GM23338 (cell line): ENCODE measurements at regions not wholly inside any gene's neighbourhood (a gene's known extent, or its start where the extent isn't known, plus 50 kb on each side); places are given as distances from the start of the nearest gene placed in this dataset.

ENCODE experiments used
- ATAC-seq: fragments of 200-7000 bp; cut with Tn5 transposase; 3 replicates; pipeline ENCODE4 v1.9.1; 2020
- DNase-seq: peaks from one replicate; pipeline ENCODE4 v3.0.0-alpha.2; 2015; ENCODE audit warnings: low spot score
- H2AFZ ChIP-seq: fragments of 200-600 bp; sonication (generic); 2 replicates; pipeline ENCODE4 v1.8.0; 2016; ENCODE audit warnings: antibody characterized with exemption, mild to moderate bottlenecking, moderate library complexity
- H3F3A ChIP-seq: fragments of 200-600 bp; sonication (generic); replicated peaks from 2 replicates; pipeline ENCODE4 v1.8.0; 2017; ENCODE audit warnings: antibody characterized with exemption, mixed run types, low read depth
- H3K27ac ChIP-seq: fragments of 200-600 bp; sonication (generic); 2 replicates; pipeline ENCODE4 v1.6.1; 2016; ENCODE audit warnings: low read depth
- H3K27me3 ChIP-seq: fragments of 200-600 bp; sonication (generic); 2 replicates; pipeline ENCODE4 v1.8.0; 2016; ENCODE audit warnings: mild to moderate bottlenecking, mixed run types, moderate library complexity; ENCODE audit not compliant: insufficient read depth
- H3K36me3 ChIP-seq: fragments of 200-600 bp; sonication (generic); 2 replicates; pipeline ENCODE4 v1.8.0; 2016; ENCODE audit warnings: mild to moderate bottlenecking; ENCODE audit not compliant: insufficient read depth
- H3K4me1 ChIP-seq: fragments of 200-600 bp; sonication (generic); 2 replicates; pipeline ENCODE4 v1.8.0; 2016; ENCODE audit warnings: mild to moderate bottlenecking, moderate library complexity; ENCODE audit not compliant: insufficient read depth
- H3K4me2 ChIP-seq: fragments of 200-600 bp; sonication (generic); 2 replicates; pipeline ENCODE4 v1.7.1; 2017; ENCODE audit warnings: mixed run types
- H3K4me3 ChIP-seq: fragments of 200-600 bp; sonication (generic); 2 replicates; pipeline ENCODE4 v1.6.1; 2016; ENCODE audit warnings: mixed run types
- H3K79me2 ChIP-seq: fragments of 200-600 bp; sonication (generic); replicated peaks from 2 replicates; pipeline ENCODE4 v1.8.0; 2017; ENCODE audit warnings: mild to moderate bottlenecking; ENCODE audit not compliant: insufficient read depth
- H3K9me2 ChIP-seq: fragments of 200-600 bp; sonication (generic); 2 replicates; pipeline ENCODE4 v1.8.0; 2017; ENCODE audit not compliant: insufficient read depth
- H4K20me1 ChIP-seq: fragments of 200-600 bp; sonication (generic); replicated peaks from 2 replicates; pipeline ENCODE4 v1.8.0; 2017; ENCODE audit warnings: mild to moderate bottlenecking; ENCODE audit not compliant: insufficient read depth
- H3K27ac Mint-ChIP-seq: 2 replicates; pipeline ENCODE4 v1.8.0; 2020; ENCODE audit warnings: inconsistent platforms, mild to moderate bottlenecking, moderate library complexity, mixed read lengths
- H3K27me3 Mint-ChIP-seq: 3 replicates; pipeline ENCODE4 v1.8.0; 2022; ENCODE audit warnings: low read depth, mild to moderate bottlenecking, moderate library complexity, mixed read lengths, inconsistent platforms; ENCODE audit not compliant: insufficient read depth, poor library complexity
- H3K36me3 Mint-ChIP-seq: 3 replicates; pipeline ENCODE4 v1.8.0; 2021; ENCODE audit warnings: low read depth, mild to moderate bottlenecking, inconsistent platforms, moderate library complexity, mixed read lengths
- H3K4me1 Mint-ChIP-seq: 3 replicates; pipeline ENCODE4 v1.8.0; 2020; ENCODE audit warnings: mild to moderate bottlenecking, inconsistent platforms, mixed read lengths
- H3K4me3 Mint-ChIP-seq: 3 replicates; pipeline ENCODE4 v1.8.0; 2021; ENCODE audit warnings: moderate library complexity, mild to moderate bottlenecking, inconsistent platforms, mixed read lengths
- H3K9me3 Mint-ChIP-seq: 3 replicates; pipeline ENCODE4 v1.8.0; 2020; ENCODE audit warnings: moderate library complexity, mild to moderate bottlenecking, inconsistent platforms, mixed read lengths
- CTCF ChIP-seq, 2 experiments: fragments of 200-600 bp in 1 of 2; sonication (generic) in 1 of 2; conservative IDR thresholded peaks; 2 replicates each; pipeline versions ENCODE4 v1.5.1 to v1.6.1; 2016 to 2017; ENCODE audit warnings: antibody characterized with exemption in 2 of 2, low read depth in 2 of 2, mild to moderate bottlenecking in 2 of 2, moderate library complexity in 1 of 2
- NANOG ChIP-seq: IDR thresholded peaks from 2 replicates; pipeline ENCODE4 v1.6.1; 2016; ENCODE audit warnings: antibody characterized with exemption, borderline replicate concordance
- STAT1 ChIP-seq: IDR thresholded peaks from one replicate; pipeline ENCODE4 v1.6.1; 2016; ENCODE audit warnings: antibody characterized with exemption; ENCODE audit not compliant: unreplicated experiment
- ZNF462 ChIP-seq: fragments of 250-450 bp; sonication (Bioruptor Pico); IDR thresholded peaks from 2 replicates; pipeline ENCODE4 v1.5.0; 2020; ENCODE audit warnings: mild to moderate bottlenecking, moderate library complexity

- TF ChIP-seq ZNF462 (CRISPR knock-in tag) (no peak), STAT1 (no peak), NANOG (no peak)
Observed at GRCh38 chr4:127214016-127214415, 418.7 kb upstream of the INTU start (continued).

- Histone ChIP-seq H3K4me1 (no peaks in the 10 kb centered on the region), H2AFZ (no peak overlapping the region), H3K9me2 (peaks cover 9% of the 10 kb centered on the region), H3F3A (no peaks in the 10 kb centered on the region), H3K4me3 (no peak overlapping the region), H3K36me3 (no peaks in the 10 kb centered on the region), H4K20me1 (no peaks in the 10 kb centered on the region), H3K79me2 (no peaks in the 10 kb centered on the region), H3K27me3 (no peaks in the 10 kb centered on the region), H3K4me2 (no peak overlapping the region), H3K27ac (no peak overlapping the region)
- H3K4me3 Mint-ChIP-seq, result no peak overlapping the region
- no peak overlapping the region for H3K27ac Mint-ChIP-seq
- no peak for DNase-seq
- no peaks in the 10 kb centered on the region for H3K36me3 Mint-ChIP-seq
- no peak for ATAC-seq
- H3K9me3 Mint-ChIP-seq, result no peaks in the 10 kb centered on the region
- peaks cover 5% of the 10 kb centered on the region for H3K4me1 Mint-ChIP-seq
- H3K27me3 Mint-ChIP-seq, result no peaks in the 10 kb centered on the region
- no peak for TF ChIP-seq CTCF (conservative IDR thresholded peaks at IDR 0.05; ENCODE audit: low read depth in 2 of 2)
- no peak for TF ChIP-seq ZNF462 (CRISPR knock-in tag)
Observed at GRCh38 chr4:127214931-127215330, 417.8 kb upstream of the INTU start.
